ENCODE measurements at regions not wholly inside any gene's neighbourhood (a gene's known extent, or its start where the extent isn't known, plus 50 kb on each side); places are given as distances from the start of the nearest gene placed in this dataset.

GRCh38 chr1:58310469-58310868 lies 236.1 kb downstream of the OMA1 start:
- Mint-ChIP-seq H3K4me3 (no peak overlapping the region), H3K27me3 (no peaks in the 10 kb centered on the region), H3K27ac (no peak overlapping the region), H3K9me3 (no peaks in the 10 kb centered on the region), H3K36me3 (no peaks in the 10 kb centered on the region), H3K4me1 (no peaks in the 10 kb centered on the region)
- no peak for DNase-seq

- DNase-seq, result no peak
- Mint-ChIP-seq H3K4me1 (no peaks in the 10 kb centered on the region), H3K9me3 (no peaks in the 10 kb centered on the region), H3K27me3 (no peaks in the 10 kb centered on the region), H3K36me3 (no peaks in the 10 kb centered on the region), H3K27ac (no peak overlapping the region), H3K4me3 (no peak overlapping the region)
These were observed 238.3 kb downstream of the OMA1 start for GRCh38 chr1:58308206-58308605.

GRCh38 chr1:58307431-58307830 lies 239.1 kb downstream of the OMA1 start:
- no peaks in the 10 kb centered on the region for H3K36me3 Mint-ChIP-seq
- H3K4me3 Mint-ChIP-seq, result no peak overlapping the region
- H3K27ac Mint-ChIP-seq, result no peak overlapping the region
- DNase-seq, result no peak
- H3K4me1 Mint-ChIP-seq, result no peaks in the 10 kb centered on the region
- H3K27me3 Mint-ChIP-seq, result no peaks in the 10 kb centered on the region
- no peaks in the 10 kb centered on the region for H3K9me3 Mint-ChIP-seq

GRCh38 chr1:58305622-58306021 lies 240.9 kb downstream of the OMA1 start:
- H3K36me3 Mint-ChIP-seq, result no peaks in the 10 kb centered on the region
- no peaks in the 10 kb centered on the region for H3K27me3 Mint-ChIP-seq
- H3K27ac Mint-ChIP-seq, result no peak overlapping the region
- no peaks in the 10 kb centered on the region for H3K4me1 Mint-ChIP-seq
- no peak overlapping the region for H3K4me3 Mint-ChIP-seq
- DNase-seq, result no peak
- H3K9me3 Mint-ChIP-seq, result no peaks in the 10 kb centered on the region

GRCh38 chr1:58304346-58304975 lies 242.1 kb downstream of the OMA1 start:
- Mint-ChIP-seq H3K4me3 (no peak overlapping the region), H3K27me3 (no peaks in the 10 kb centered on the region)

GRCh38 chr1:58303841-58304240 lies 242.7 kb downstream of the OMA1 start:
- H3K36me3 Mint-ChIP-seq, result no peaks in the 10 kb centered on the region
- no peak overlapping the region for H3K4me3 Mint-ChIP-seq
- no peaks in the 10 kb centered on the region for H3K27me3 Mint-ChIP-seq
- no peaks in the 10 kb centered on the region for H3K9me3 Mint-ChIP-seq
- H3K27ac Mint-ChIP-seq, result no peak overlapping the region
- no peak for DNase-seq
- no peaks in the 10 kb centered on the region for H3K4me1 Mint-ChIP-seq

More at GRCh38 chr1:58304346-58304975, 242.1 kb downstream of the OMA1 start:
- Mint-ChIP-seq H3K4me1 (no peaks in the 10 kb centered on the region), H3K9me3 (no peaks in the 10 kb centered on the region), H3K36me3 (no peaks in the 10 kb centered on the region), H3K27ac (no peak overlapping the region)
- no peak for DNase-seq

GRCh38 chr1:58293388-58293787 lies 253.1 kb downstream of the OMA1 start:
- H3K36me3 Mint-ChIP-seq, result no peaks in the 10 kb centered on the region
- H3K27ac Mint-ChIP-seq, result no peak overlapping the region
- no peaks in the 10 kb centered on the region for H3K4me1 Mint-ChIP-seq
- no peaks in the 10 kb centered on the region for H3K9me3 Mint-ChIP-seq
- DNase-seq, result no peak
- H3K4me3 Mint-ChIP-seq, result no peak overlapping the region
- H3K27me3 Mint-ChIP-seq, result peaks cover 3% of the 10 kb centered on the region

GRCh38 chr1:58290685-58291372 lies 255.7 kb downstream of the OMA1 start:
- H3K27ac Mint-ChIP-seq, result no peak overlapping the region
- DNase-seq, result no peak
- no peaks in the 10 kb centered on the region for H3K4me1 Mint-ChIP-seq
- H3K27me3 Mint-ChIP-seq, result no peaks in the 10 kb centered on the region
- H3K36me3 Mint-ChIP-seq, result peaks cover 4% of the 10 kb centered on the region
- peaks cover 2% of the 10 kb centered on the region for H3K9me3 Mint-ChIP-seq
- H3K4me3 Mint-ChIP-seq, result no peak overlapping the region

- no peak overlapping the region for H3K4me3 Mint-ChIP-seq
- DNase-seq, result no peak
- peaks cover 2% of the 10 kb centered on the region for H3K9me3 Mint-ChIP-seq
- H3K36me3 Mint-ChIP-seq, result peaks cover 4% of the 10 kb centered on the region
- H3K4me1 Mint-ChIP-seq, result no peaks in the 10 kb centered on the region
- no peaks in the 10 kb centered on the region for H3K27me3 Mint-ChIP-seq
- no peak overlapping the region for H3K27ac Mint-ChIP-seq
These were observed 257.8 kb downstream of the OMA1 start for GRCh38 chr1:58288624-58289142.

- no peak for DNase-seq
- Mint-ChIP-seq H3K9me3 (peaks cover 2% of the 10 kb centered on the region), H3K27ac (no peak overlapping the region), H3K27me3 (no peaks in the 10 kb centered on the region), H3K4me1 (no peaks in the 10 kb centered on the region), H3K4me3 (no peak overlapping the region), H3K36me3 (peaks cover 4% of the 10 kb centered on the region)
These were observed 258.5 kb downstream of the OMA1 start for GRCh38 chr1:58287894-58288623.

GRCh38 chr1:58284225-58284510 lies 262.4 kb downstream of the OMA1 start:
- no peaks in the 10 kb centered on the region for H3K4me1 Mint-ChIP-seq
- peaks cover 4% of the 10 kb centered on the region for H3K36me3 Mint-ChIP-seq
- no peak overlapping the region for H3K4me3 Mint-ChIP-seq
- H3K27me3 Mint-ChIP-seq, result no peaks in the 10 kb centered on the region
- DNase-seq, result no peak
- no peak overlapping the region for H3K27ac Mint-ChIP-seq
- peaks cover 2% of the 10 kb centered on the region for H3K9me3 Mint-ChIP-seq

GRCh38 chr1:58283388-58284224 lies 262.9 kb downstream of the OMA1 start:
- H3K9me3 Mint-ChIP-seq, result peaks cover 2% of the 10 kb centered on the region
- no peak for DNase-seq
- H3K4me3 Mint-ChIP-seq, result no peak overlapping the region
- peaks cover 4% of the 10 kb centered on the region for H3K36me3 Mint-ChIP-seq
- no peaks in the 10 kb centered on the region for H3K27me3 Mint-ChIP-seq
- no peak overlapping the region for H3K27ac Mint-ChIP-seq
- no peaks in the 10 kb centered on the region for H3K4me1 Mint-ChIP-seq

- no peaks in the 10 kb centered on the region for H3K4me1 Mint-ChIP-seq
- no peak overlapping the region for H3K27ac Mint-ChIP-seq
- H3K36me3 Mint-ChIP-seq, result peaks cover 4% of the 10 kb centered on the region
- peaks cover 2% of the 10 kb centered on the region for H3K9me3 Mint-ChIP-seq
- DNase-seq, result no peak
- no peaks in the 10 kb centered on the region for H3K27me3 Mint-ChIP-seq
- no peak overlapping the region for H3K4me3 Mint-ChIP-seq
These were observed 263.7 kb downstream of the OMA1 start for GRCh38 chr1:58282623-58283387.

- no peak overlapping the region for H3K27ac Mint-ChIP-seq
- no peak for DNase-seq
- no peaks in the 10 kb centered on the region for H3K27me3 Mint-ChIP-seq
- no peak overlapping the region for H3K4me3 Mint-ChIP-seq
- no peaks in the 10 kb centered on the region for H3K9me3 Mint-ChIP-seq
- no peaks in the 10 kb centered on the region for H3K4me1 Mint-ChIP-seq
- no peaks in the 10 kb centered on the region for H3K36me3 Mint-ChIP-seq
These were observed 280.3 kb downstream of the OMA1 start for GRCh38 chr1:58266242-58266641.

Measured in activated naive CD8-positive, alpha-beta T cell treated with anti-CD3 and anti-CD28 coated beads for 36 hours (primary cell).